NT2/D1 (cell line): ENCODE measurements at regions not wholly inside any gene's neighbourhood (a gene's known extent, or its start where the extent isn't known, plus 50 kb on each side); places are given as distances from the start of the nearest gene placed in this dataset.

ENCODE experiments used
- DNase-seq: peaks from one replicate; pipeline ENCODE4 v3.0.0-alpha.2; 2011; ENCODE audit warnings: low read depth, low spot score
- H3K27me3 ChIP-seq: 2 replicates; pipeline ENCODE4 v1.6.0; 2011; ENCODE audit warnings: mild to moderate bottlenecking; ENCODE audit not compliant: insufficient read length, insufficient read depth
- H3K36me3 ChIP-seq: 2 replicates; pipeline ENCODE4 v1.6.1; 2011; ENCODE audit warnings: mild to moderate bottlenecking, low read length, mixed read lengths; ENCODE audit not compliant: insufficient read depth, insufficient read length
- H3K4me1 ChIP-seq: 2 replicates; pipeline ENCODE4 v1.5.1; 2011; ENCODE audit not compliant: insufficient read depth, insufficient read length
- H3K4me3 ChIP-seq: 2 replicates; pipeline ENCODE4 v1.5.1; 2011; ENCODE audit warnings: low read depth; ENCODE audit not compliant: insufficient read length
- H3K9ac ChIP-seq: 2 replicates; pipeline ENCODE4 v1.6.0; 2011; ENCODE audit warnings: low read depth; ENCODE audit not compliant: insufficient read length
- H3K9me3 ChIP-seq: 2 replicates; pipeline ENCODE4 v1.5.1; 2011; ENCODE audit warnings: mild to moderate bottlenecking, low read length; ENCODE audit not compliant: insufficient read depth
- SUZ12 ChIP-seq: IDR thresholded peaks from 2 replicates; pipeline ENCODE4 v1.6.1; 2011; ENCODE audit not compliant: insufficient read length, insufficient read depth; ENCODE audit errors: extremely low read depth
- YY1 ChIP-seq: IDR thresholded peaks from 2 replicates; pipeline ENCODE4 v1.6.1; 2011; ENCODE audit not compliant: insufficient read length, insufficient read depth
- ZNF274 ChIP-seq: IDR thresholded peaks from 2 replicates; pipeline ENCODE4 v1.6.1; 2011; ENCODE audit warnings: mild to moderate bottlenecking, low read depth, low read length

- H3K4me3 ChIP-seq, result no peak overlapping the region
- no peak for DNase-seq
- H3K4me1 ChIP-seq, result no peaks in the 10 kb centered on the region
- no peak for TF ChIP-seq SUZ12
- no peak for TF ChIP-seq YY1
- no peak for TF ChIP-seq ZNF274
- H3K9me3 ChIP-seq, result no peaks in the 10 kb centered on the region
- no peak overlapping the region for H3K9ac ChIP-seq
- H3K36me3 ChIP-seq, result no peaks in the 10 kb centered on the region
- H3K27me3 ChIP-seq, result peaks cover 3% of the 10 kb centered on the region
Observed at GRCh38 chr22:27175021-27175838, 517.8 kb downstream of the MIAT start.

- peaks cover 3% of the 10 kb centered on the region for H3K27me3 ChIP-seq
- H3K4me1 ChIP-seq, result no peaks in the 10 kb centered on the region
- H3K9me3 ChIP-seq, result no peaks in the 10 kb centered on the region
- H3K4me3 ChIP-seq, result no peak overlapping the region
- no peak for DNase-seq
- H3K36me3 ChIP-seq, result no peaks in the 10 kb centered on the region
- H3K9ac ChIP-seq, result no peak overlapping the region
- no peak for TF ChIP-seq SUZ12
- no peak for TF ChIP-seq YY1
- TF ChIP-seq ZNF274, result no peak
Observed at GRCh38 chr22:27175974-27176373, 518.6 kb downstream of the MIAT start.

GRCh38 chr22:27179161-27179560 lies 521.8 kb downstream of the MIAT start:
- TF ChIP-seq YY1 (no peak), SUZ12 (no peak), ZNF274 (no peak)
- Histone ChIP-seq H3K36me3 (no peaks in the 10 kb centered on the region), H3K9ac (no peak overlapping the region), H3K9me3 (no peaks in the 10 kb centered on the region), H3K4me1 (no peaks in the 10 kb centered on the region), H3K4me3 (no peak overlapping the region), H3K27me3 (peaks cover 3% of the 10 kb centered on the region)
- DNase-seq, result no peak

- Histone ChIP-seq H3K9ac (no peak overlapping the region), H3K4me1 (no peaks in the 10 kb centered on the region), H3K36me3 (no peaks in the 10 kb centered on the region), H3K27me3 (no peaks in the 10 kb centered on the region), H3K9me3 (no peaks in the 10 kb centered on the region), H3K4me3 (no peak overlapping the region)
- no peak for DNase-seq
- TF ChIP-seq ZNF274 (no peak), SUZ12 (no peak), YY1 (no peak)
Observed at GRCh38 chr22:27181537-27181936, 524.1 kb downstream of the MIAT start.

GRCh38 chr22:27183474-27183873 lies 526.1 kb downstream of the MIAT start:
- no peaks in the 10 kb centered on the region for H3K9me3 ChIP-seq
- H3K4me3 ChIP-seq, result no peak overlapping the region
- no peak for TF ChIP-seq YY1
- no peak for TF ChIP-seq SUZ12
- TF ChIP-seq ZNF274, result no peak
- H3K36me3 ChIP-seq, result no peaks in the 10 kb centered on the region
- no peaks in the 10 kb centered on the region for H3K4me1 ChIP-seq
- no peaks in the 10 kb centered on the region for H3K27me3 ChIP-seq
- no peak for DNase-seq
- no peak overlapping the region for H3K9ac ChIP-seq

GRCh38 chr22:27185099-27185709 lies 527.8 kb downstream of the MIAT start:
- TF ChIP-seq ZNF274 (no peak), SUZ12 (no peak), YY1 (no peak)
- no peak overlapping the region for H3K9ac ChIP-seq
- no peaks in the 10 kb centered on the region for H3K36me3 ChIP-seq
- no peaks in the 10 kb centered on the region for H3K4me1 ChIP-seq
- no peaks in the 10 kb centered on the region for H3K9me3 ChIP-seq
- no peaks in the 10 kb centered on the region for H3K27me3 ChIP-seq
- no peak overlapping the region for H3K4me3 ChIP-seq
- DNase-seq, result no peak

GRCh38 chr22:27185760-27186302 lies 528.4 kb downstream of the MIAT start:
- Histone ChIP-seq H3K36me3 (no peaks in the 10 kb centered on the region), H3K9me3 (peaks cover 2% of the 10 kb centered on the region; the same call in 1 of the 2 replicates), H3K9ac (no peak overlapping the region), H3K4me3 (no peak overlapping the region), H3K27me3 (no peaks in the 10 kb centered on the region), H3K4me1 (no peaks in the 10 kb centered on the region)
- TF ChIP-seq SUZ12 (no peak), YY1 (no peak), ZNF274 (no peak)
- DNase-seq, result no peak
